LNCaP clone FGC (cell line): ENCODE measurements at regions not wholly inside any gene's neighbourhood (a gene's known extent, or its start where the extent isn't known, plus 50 kb on each side); places are given as distances from the start of the nearest gene placed in this dataset.

Experiments
- DNase-seq: peaks from one replicate; pipeline ENCODE4 v3.0.0-alpha.2; 2011; ENCODE audit warnings: low read depth
- H3K4me3 ChIP-seq: 2 replicates; pipeline ENCODE4 v1.5.1; 2011; ENCODE audit warnings: mild to moderate bottlenecking, low read depth, low read length, control low read depth
- CTCF ChIP-seq: IDR thresholded peaks from 2 replicates; pipeline ENCODE4 v1.5.1; 2012; ENCODE audit warnings: mild to moderate bottlenecking; ENCODE audit not compliant: control insufficient read depth, insufficient read depth; ENCODE audit errors: extremely low read depth

GRCh38 chr19:31531326-31531725 is 182.1 kb upstream of the TSHZ3 start:
- no peak for DNase-seq
- H3K4me3 ChIP-seq, result no peak overlapping the region
- no peak for TF ChIP-seq CTCF

GRCh38 chr19:31532034-31532433 is 182.8 kb upstream of the TSHZ3 start:
- no peak for DNase-seq
- no peak for TF ChIP-seq CTCF
- H3K4me3 ChIP-seq, result no peak overlapping the region

GRCh38 chr19:31533114-31533513 is 183.9 kb upstream of the TSHZ3 start:
- DNase-seq, result no peak
- TF ChIP-seq CTCF, result no peak
- no peak overlapping the region for H3K4me3 ChIP-seq

- no peak overlapping the region for H3K4me3 ChIP-seq
- TF ChIP-seq CTCF, result no peak
- DNase-seq, result no peak
Observed at GRCh38 chr19:31534231-31534630, 185.0 kb upstream of the TSHZ3 start.

GRCh38 chr19:31534786-31535657 is 185.8 kb upstream of the TSHZ3 start:
- no peak overlapping the region for H3K4me3 ChIP-seq
- TF ChIP-seq CTCF, result no peak
- DNase-seq, result no peak

- no peak for TF ChIP-seq CTCF
- H3K4me3 ChIP-seq, result no peak overlapping the region
- no peak for DNase-seq
Observed at GRCh38 chr19:31535691-31536460, 186.6 kb upstream of the TSHZ3 start.
